ENCODE measurements at regions not wholly inside any gene's neighbourhood (a gene's known extent, or its start where the extent isn't known, plus 50 kb on each side); places are given as distances from the start of the nearest gene placed in this dataset.

- no peak for TF ChIP-seq POLR2A (IDR thresholded peaks at IDR 0.05; ENCODE audit: low read depth, low read length)
- TF ChIP-seq CTCF (IDR thresholded peaks at IDR 0.05; ENCODE audit: extremely low read depth in 1 of 2, insufficient read depth in 1 of 2, low read depth in 1 of 2, low read length in 2 of 2): no peak
- no peak for TF ChIP-seq EZH2 (IDR thresholded peaks at IDR 0.05; ENCODE audit: borderline replicate concordance, low read depth, low read length, severe bottlenecking)
- TF ChIP-seq POLR2AphosphoS5 (IDR thresholded peaks at IDR 0.05; ENCODE audit: insufficient read depth, low read depth, low read length): no peak
- no peak for TF ChIP-seq GATA2 (IDR thresholded peaks at IDR 0.05; ENCODE audit: insufficient read depth, insufficient read length, low read depth, low read length)
- TF ChIP-seq JUN (IDR thresholded peaks at IDR 0.05; ENCODE audit: borderline replicate concordance, insufficient read depth, insufficient read length, low read depth): no peak
- no peak for TF ChIP-seq MAX (IDR thresholded peaks at IDR 0.05; ENCODE audit: insufficient read depth, insufficient read length)
- no peak for TF ChIP-seq MYC (IDR thresholded peaks at IDR 0.05; ENCODE audit: low read depth, low read length)
Measured at GRCh38 chr21:18461743-18462142, 58.2 kb upstream of the TMPRSS15 start.

Measured in endothelial cell of umbilical vein (primary cell).